WERI-Rb-1 (cell line): ENCODE measurements at regions not wholly inside any gene's neighbourhood (a gene's known extent, or its start where the extent isn't known, plus 50 kb on each side); places are given as distances from the start of the nearest gene placed in this dataset.

ENCODE experiments used
- DNase-seq: peaks from one replicate; pipeline ENCODE4 v3.0.0-alpha.2; 2020
- H3K27ac ChIP-seq: fragments of 250-450 bp; sonication (Bioruptor Pico); 2 replicates; pipeline ENCODE4 v1.5.1; 2020; ENCODE audit warnings: mild to moderate bottlenecking, moderate library complexity
- H3K27me3 ChIP-seq: fragments of 250-450 bp; sonication (Bioruptor Pico); 2 replicates; pipeline ENCODE4 v1.5.1; 2021; ENCODE audit warnings: mild to moderate bottlenecking, low read depth, moderate library complexity; ENCODE audit not compliant: insufficient read depth, severe bottlenecking
- H3K36me3 ChIP-seq: fragments of 250-450 bp; sonication (Bioruptor Pico); 2 replicates; pipeline ENCODE4 v1.5.1; 2020; ENCODE audit warnings: mild to moderate bottlenecking, moderate library complexity
- H3K4me3 ChIP-seq: 2 replicates; pipeline ENCODE4 v1.5.1; 2011; ENCODE audit warnings: low read depth, mild to moderate bottlenecking, control low read depth, low read length
- H3K9me3 ChIP-seq: fragments of 250-450 bp; sonication (Bioruptor Pico); 2 replicates; pipeline ENCODE4 v1.5.1; 2021; ENCODE audit warnings: mild to moderate bottlenecking, moderate library complexity; ENCODE audit not compliant: severe bottlenecking
- CTCF ChIP-seq: IDR thresholded peaks from 2 replicates; pipeline ENCODE4 v1.5.1; 2011; ENCODE audit warnings: low read depth, mild to moderate bottlenecking, control low read depth, inconsistent platforms, low read length

DNA sequence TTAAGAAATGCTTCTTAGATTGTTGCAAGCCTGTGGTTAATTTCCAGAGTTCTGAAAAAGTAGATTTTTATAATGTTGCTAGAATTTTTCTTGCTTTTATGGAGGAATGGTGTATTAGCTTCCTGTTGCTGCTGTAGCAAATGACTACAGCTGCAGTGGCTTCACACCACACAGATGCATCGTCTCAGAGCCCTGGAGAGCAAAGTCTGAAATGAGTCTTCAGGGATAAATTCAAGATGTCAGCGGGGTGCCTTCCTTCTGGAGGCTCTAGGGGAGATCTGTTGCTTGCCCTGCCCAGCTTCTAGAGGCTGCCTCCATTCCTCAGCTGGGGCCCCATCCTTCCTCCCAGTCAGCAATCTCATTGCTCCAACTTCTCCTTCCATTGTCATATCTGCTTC, 187.8 kb downstream of the ZNF516 start:
- H3K9me3 ChIP-seq: no peaks in the 10 kb centered on the region
- no peak overlapping the region for H3K27ac ChIP-seq
- H3K36me3 ChIP-seq: no peaks in the 10 kb centered on the region
- DNase-seq: no peak
- no peak overlapping the region for H3K4me3 ChIP-seq
- TF ChIP-seq CTCF: no peak
- no peaks in the 10 kb centered on the region for H3K27me3 ChIP-seq

GRCh38 chr18:76306685-76307292, 188.3 kb downstream of the ZNF516 start:
- DNase-seq: no peak
- Histone ChIP-seq H3K36me3 (no peaks in the 10 kb centered on the region), H3K9me3 (no peaks in the 10 kb centered on the region), H3K27ac (no peak overlapping the region), H3K27me3 (no peaks in the 10 kb centered on the region), H3K4me3 (no peak overlapping the region)
- TF ChIP-seq CTCF: peak; percentile 20; the same call in 1 of the 2 replicates

GRCh38 chr18:76285866-76286265, 209.2 kb downstream of the ZNF516 start:
- Histone ChIP-seq H3K4me3 (no peak overlapping the region), H3K27me3 (no peaks in the 10 kb centered on the region), H3K27ac (no peak overlapping the region), H3K36me3 (no peaks in the 10 kb centered on the region), H3K9me3 (no peaks in the 10 kb centered on the region)
- no peak for DNase-seq
- TF ChIP-seq CTCF: no peak

DNA sequence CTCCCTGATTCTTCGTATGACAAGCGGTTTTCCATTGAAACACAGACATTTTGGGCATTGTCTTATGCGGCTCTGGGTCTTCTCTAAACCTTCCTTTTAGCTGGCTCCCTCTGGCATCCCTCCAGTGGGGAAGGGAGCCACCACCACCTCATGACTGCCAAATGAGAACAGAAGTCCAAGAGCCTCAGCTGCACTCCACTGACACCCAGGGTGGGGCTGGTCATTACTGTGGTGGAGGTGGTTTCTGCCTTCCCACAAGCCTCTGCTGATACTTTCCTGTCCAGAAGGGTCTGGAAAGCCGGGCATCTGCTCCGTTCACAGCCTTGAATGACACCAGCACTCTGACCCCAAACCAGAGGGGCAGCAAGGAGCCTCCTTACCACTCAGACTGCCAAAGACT, 213.5 kb downstream of the ZNF516 start:
- DNase-seq: no peak
- no peaks in the 10 kb centered on the region for H3K36me3 ChIP-seq
- H3K4me3 ChIP-seq: no peak overlapping the region
- no peaks in the 10 kb centered on the region for H3K27me3 ChIP-seq
- no peaks in the 10 kb centered on the region for H3K9me3 ChIP-seq
- no peak for TF ChIP-seq CTCF
- H3K27ac ChIP-seq: no peak overlapping the region

- Histone ChIP-seq H3K9me3 (no peaks in the 10 kb centered on the region), H3K36me3 (no peaks in the 10 kb centered on the region), H3K4me3 (no peak overlapping the region), H3K27me3 (no peaks in the 10 kb centered on the region), H3K27ac (no peak overlapping the region)
- no peak for DNase-seq
- TF ChIP-seq CTCF: no peak
These were observed 217.2 kb downstream of the ZNF516 start for GRCh38 chr18:76277801-76278200.

- H3K27me3 ChIP-seq: no peaks in the 10 kb centered on the region
- no peaks in the 10 kb centered on the region for H3K36me3 ChIP-seq
- H3K4me3 ChIP-seq: no peak overlapping the region
- no peak for TF ChIP-seq CTCF
- no peaks in the 10 kb centered on the region for H3K9me3 ChIP-seq
- DNase-seq: no peak
- no peak overlapping the region for H3K27ac ChIP-seq
These were observed 219.2 kb downstream of the ZNF516 start for GRCh38 chr18:76275727-76276313.
